Stimulated activated CD4-positive, alpha-beta T cell treated with anti-CD3 and anti-CD28 coated beads, Interleukin-1b, Interleukin-23, amount 100 ng/mL, for 48 hours (primary cell): ENCODE measurements at regions not wholly inside any gene's neighbourhood (a gene's known extent, or its start where the extent isn't known, plus 50 kb on each side); places are given as distances from the start of the nearest gene placed in this dataset.

ENCODE experiments used
- DNase-seq: peaks from one replicate; pipeline ENCODE4 v3.0.0-alpha.2; 2020

DNA sequence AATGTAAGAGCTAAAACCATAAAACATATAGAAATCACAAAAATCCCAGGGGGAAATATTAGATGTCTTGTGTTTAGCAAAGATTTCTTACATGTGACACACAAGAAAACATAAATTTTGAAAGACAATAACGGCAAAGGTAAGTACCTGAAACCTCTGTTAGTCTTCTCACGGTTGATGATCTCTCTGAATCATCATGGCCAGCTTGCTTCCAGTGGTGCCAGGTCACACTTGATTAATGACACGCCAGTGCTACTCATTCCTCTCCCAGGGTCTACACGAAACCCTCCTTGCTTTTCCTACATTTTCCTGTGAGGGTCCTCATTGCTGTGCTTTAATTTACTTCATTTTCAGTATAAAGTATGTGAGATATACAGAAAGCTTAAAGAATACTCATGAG is 114.4 kb upstream of the PARP11 start:
- no peak for DNase-seq

- no peak for DNase-seq
These were observed 107.5 kb upstream of the PARP11 start for GRCh38 chr12:3980504-3981272.

DNA sequence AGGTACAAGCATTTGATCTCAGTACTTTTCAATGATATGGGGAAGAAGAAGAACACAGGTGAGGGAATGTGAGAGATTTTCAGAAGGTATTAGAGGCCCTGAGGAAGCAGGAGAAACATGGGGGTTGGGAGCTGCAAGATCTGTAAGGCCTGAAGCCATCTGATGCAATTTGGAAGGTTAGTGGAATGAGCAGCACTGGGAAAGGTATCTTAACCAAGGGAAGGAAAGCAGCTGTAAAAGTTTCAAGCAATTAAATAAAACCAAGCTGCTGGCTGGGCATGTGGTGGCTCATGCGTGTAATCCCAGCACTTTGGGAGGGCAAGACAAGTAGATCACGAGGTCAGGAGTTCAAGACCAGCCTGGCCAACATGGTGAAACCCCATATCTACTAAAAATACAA is 104.4 kb upstream of the PARP11 start:
- no peak for DNase-seq

DNA sequence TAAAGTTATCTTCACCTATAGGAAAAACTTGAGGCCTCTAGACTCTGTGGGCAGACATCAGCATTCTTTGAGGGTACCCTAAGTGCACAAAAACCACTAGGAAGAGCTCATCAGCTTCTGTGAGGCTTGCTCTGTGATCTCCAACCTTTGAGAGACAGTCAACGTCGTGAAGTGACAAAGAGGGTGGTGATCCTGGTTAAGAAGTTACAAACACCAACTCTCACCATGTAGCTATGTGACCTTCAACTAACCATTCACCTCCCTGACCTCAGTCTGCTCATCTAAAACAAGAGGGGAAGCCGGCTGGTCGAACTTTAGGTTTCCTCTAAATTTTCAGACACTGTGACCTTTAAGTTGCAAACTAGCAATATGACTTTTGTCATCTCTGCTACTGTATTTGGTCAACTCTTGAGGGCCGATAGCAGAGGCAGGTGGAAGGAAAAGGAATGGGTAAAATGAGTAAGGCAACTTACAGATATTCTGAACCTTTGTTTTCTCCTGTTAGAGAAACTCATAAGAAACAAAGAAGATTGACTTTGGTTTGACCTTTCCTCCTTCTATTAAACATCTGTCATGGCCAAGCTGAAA is 103.2 kb upstream of the PARP11 start:
- DNase-seq = peak; percentile 47

- no peak for DNase-seq
These were observed 102.5 kb upstream of the PARP11 start for GRCh38 chr12:3975652-3976051.

GRCh38 chr12:3974883-3975282 is 101.7 kb upstream of the PARP11 start:
- no peak for DNase-seq

DNA sequence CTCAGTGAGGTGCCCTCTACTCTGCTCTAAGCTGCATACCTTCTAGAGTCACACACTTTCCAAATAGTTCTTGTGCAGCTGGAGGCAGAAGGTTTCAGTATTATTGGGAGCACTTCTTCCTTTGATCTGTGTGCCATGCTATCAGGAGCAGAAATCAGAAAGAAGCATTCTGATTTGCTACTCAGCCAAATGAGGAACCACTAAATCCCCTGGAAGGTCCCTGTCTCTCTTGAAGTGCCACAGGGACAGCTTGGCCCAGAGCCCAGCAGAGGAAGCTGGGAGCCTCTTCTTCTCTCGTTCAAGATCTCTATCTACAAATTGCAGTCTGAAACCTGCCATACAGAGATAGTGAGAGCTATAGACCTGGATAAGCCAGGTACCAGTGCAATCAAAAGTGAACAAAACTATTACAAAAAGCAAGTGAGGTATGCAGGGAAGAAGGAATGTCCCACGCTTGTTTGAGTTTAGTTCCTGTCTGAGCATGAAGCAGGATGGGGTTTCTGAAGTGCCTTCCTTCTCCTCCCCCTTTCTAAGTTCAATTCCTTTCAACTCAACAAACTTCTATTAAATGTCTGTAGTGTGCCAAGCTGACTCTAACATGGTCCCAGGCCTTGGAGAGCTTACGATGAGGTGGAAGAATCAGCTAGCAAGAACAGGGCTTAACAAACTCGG is 100.9 kb upstream of the PARP11 start:
- DNase-seq = peak; percentile 20

GRCh38 chr12:3973269-3973884 is 100.2 kb upstream of the PARP11 start:
- peak; percentile 30 for DNase-seq

- no peak for DNase-seq
These were observed 99.4 kb upstream of the PARP11 start for GRCh38 chr12:3972576-3972975.

GRCh38 chr12:3968523-3968922 is 95.3 kb upstream of the PARP11 start:
- no peak for DNase-seq

DNA sequence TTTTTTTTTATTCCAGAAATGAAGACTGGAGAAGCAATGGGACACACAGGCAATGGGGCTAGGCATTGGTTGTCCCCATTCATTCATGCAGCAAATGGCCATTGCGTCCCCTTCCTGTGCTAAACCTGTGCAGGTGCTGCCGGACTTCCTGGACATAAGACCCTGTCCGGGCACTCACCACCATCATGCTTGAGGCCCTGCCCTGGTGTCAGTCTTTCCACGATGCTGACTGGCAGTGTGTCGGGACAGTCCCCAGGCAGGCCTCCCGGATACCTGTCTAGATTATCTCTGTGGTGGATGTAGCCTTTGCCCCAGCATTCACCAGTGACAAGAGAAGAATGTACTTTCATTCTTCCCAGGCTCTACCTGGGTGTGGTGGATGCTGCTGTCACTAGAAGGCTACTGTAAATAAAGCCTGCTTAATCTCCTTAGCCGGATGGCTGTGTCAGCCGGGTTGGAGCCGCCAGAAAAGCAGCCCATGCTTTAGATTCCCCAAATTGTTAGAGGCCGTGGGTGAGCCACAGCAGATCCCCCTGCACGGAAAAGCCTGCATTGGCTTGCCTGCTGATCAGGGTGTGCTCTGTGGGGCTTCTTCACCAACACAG is 94.5 kb upstream of the PARP11 start:
- no peak for DNase-seq

- no peak for DNase-seq
These were observed 93.2 kb upstream of the PARP11 start for GRCh38 chr12:3966376-3966775.

DNA sequence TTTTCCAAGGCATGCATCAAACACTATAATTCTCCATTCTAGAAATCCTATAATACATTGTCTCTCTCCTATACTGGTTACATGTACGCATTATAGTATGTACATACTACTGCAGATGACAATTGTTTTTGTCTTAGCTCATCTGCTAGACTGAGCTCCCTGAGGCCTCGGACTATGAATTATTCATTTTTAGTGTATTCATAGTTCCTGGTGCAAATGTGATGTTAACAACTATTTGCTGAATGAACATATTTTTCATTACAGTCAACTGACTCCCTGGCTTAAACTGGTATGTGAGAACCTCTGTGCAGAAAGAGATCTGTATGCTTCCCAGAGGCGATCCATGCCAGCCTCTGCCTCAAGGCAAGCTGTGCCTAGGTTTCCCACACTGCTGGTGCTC is 91.8 kb upstream of the PARP11 start:
- no peak for DNase-seq

DNA sequence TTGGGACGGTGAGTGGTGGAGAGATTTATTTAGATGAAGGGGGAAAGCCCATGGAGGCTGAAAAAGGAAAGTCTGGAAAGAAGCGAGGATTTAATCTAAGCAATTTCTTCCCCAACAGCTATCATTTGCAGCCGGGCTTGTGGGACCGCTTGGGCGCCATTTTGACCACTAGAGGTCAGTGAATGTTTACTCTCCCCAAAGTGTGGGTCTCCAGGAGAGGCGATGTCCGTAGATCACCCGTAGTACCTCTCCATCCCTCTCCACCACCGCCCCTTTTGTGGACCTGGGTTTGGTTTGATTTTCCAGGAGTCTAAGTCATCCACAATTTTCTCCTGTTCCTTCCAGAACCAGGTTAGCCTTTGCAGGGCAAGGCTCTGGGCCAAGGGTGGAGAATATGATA is 91.2 kb upstream of the PARP11 start:
- DNase-seq = no peak

DNA sequence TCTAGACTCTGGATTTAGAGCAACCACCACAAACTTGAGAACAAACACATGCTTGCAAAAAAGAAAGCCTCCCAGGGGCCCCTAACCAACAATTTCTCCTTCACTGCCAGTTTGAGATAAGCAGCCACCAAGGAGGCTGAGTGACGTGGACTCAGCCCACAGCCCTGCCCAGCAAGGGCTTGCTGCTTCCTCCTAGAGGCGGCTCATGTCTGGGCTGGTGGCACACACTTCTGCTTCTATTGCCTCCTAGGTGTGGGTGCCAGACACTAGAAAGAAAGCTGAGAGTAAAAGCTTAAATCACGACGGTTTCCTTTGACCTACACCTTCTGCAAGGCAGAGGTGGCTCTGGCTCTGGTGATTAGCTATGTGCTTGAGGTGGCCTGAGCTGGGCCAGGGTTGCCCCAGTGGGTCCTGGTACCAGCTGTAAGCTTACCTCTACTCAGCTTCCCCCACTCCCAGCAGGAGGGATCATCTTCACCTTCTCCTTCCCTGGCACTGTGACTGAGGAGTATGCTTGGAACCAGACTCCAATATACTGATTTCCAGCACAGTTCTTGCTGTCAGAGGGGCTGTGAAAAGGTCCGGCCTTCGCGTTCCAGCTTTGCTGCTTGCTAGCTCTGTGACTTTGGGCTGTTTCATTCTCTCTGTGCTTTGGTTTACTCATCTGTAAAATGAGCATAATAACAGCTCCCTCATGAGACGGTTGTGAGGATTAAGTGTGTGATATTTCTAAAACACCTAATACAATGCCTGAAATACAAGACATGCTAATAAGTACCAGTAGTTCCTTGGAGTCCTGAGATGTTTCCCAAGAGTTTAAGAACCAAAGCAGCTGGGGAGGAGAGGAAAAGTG is 89.7 kb upstream of the PARP11 start:
- DNase-seq = peak; percentile 69

- no peak for DNase-seq
These were observed 88.4 kb upstream of the PARP11 start for GRCh38 chr12:3961591-3961990.

- DNase-seq = no peak
These were observed 86.8 kb upstream of the PARP11 start for GRCh38 chr12:3959799-3960560.

- DNase-seq = no peak
These were observed 85.3 kb upstream of the PARP11 start for GRCh38 chr12:3958534-3958933.

DNA sequence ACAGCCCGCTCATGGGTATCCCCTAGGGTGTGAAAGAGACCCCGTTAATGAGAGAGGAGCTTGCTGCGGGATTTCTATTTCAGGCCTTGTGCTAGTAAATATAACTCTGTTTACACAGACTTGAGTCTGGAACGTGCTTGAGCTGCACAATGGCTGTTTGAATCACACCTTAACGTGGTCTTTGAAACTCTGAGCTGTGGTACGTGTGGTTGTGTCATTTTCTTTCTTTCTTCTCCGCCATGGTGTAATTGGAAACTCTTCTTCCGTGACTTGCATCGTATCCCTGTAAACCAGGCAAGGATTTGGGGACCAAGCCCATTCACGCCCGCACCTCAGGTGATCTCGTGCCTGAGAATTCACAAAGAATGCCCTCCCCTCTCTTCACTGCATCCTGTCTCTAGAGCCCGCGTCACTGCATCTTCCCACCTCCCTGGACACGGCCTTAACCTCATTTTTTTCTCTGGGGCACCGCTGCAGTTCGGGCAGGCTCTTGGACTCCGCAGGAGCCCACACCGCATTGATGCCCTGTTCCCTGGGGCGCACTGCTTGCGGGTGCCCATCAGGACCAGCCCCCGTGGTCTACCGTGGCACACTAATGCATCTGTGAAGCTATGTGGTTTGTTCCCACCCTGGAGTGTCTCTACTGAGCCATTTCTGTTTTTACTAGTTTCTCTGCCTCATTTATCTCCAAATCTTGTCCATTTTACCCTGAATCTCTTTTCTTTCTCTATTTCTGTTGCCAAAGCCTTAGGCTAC is 78.4 kb upstream of the PARP11 start:
- DNase-seq = no peak

DNA sequence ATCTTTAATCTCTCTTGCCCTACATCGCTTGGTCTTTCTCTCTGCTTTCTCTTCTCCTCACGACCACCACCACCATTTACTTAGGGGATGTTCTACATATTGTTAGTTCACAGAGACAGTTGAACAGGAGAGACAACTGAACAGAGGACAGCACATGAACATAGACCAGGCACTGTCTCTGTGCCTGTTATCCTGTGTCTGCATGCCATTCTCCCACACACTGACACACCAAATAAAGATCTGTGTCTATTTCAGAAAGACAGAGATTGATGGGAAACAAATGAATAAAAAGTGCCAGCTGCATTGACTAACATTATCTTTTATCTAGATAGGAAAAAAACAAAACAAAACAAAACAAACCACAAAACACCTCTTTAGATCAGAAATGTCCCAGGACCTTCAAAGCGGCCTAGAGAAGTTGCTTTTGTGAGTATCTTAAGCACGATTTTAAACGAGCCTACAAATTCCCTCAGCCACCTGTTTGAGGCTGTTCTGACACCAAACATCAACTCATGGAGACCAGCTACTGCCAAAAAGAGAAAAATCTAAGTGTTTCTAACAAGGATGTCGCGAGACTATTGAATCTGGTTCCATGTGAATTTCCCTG is 77.6 kb upstream of the PARP11 start:
- no peak for DNase-seq
